ENCODE measurements at regions not wholly inside any gene's neighbourhood (a gene's known extent, or its start where the extent isn't known, plus 50 kb on each side); places are given as distances from the start of the nearest gene placed in this dataset.

DNA sequence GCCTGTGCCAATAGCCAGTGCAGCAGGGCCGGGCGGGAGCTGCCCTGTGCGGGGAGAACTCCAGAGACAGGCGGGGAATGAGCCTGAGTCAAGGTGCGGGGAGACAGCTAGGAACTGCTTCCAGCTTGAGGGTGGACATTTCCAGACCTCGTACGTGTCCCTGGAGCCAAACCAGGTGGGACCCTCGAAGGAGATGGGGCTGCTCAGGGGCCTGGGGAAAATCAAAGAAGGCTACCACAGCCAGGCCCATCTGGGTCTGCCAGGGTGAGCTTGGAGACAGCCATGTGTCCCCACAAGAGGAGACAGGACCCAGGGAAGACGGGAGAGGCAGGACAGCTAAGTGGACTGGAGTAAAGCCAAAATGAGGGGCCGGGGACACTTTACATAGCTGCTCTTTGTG, 504.9 kb upstream of the MGMT start:
- TF ChIP-seq EP300 (IDR thresholded peaks at IDR 0.05) (no peak), POLR2A (IDR thresholded peaks at IDR 0.05) (no peak)

Measured in ovary (tissue), 1 donor.